NCI-H345 treated with DMSO at 0.1 percent for 48 hours (cell line): ENCODE measurements at regions not wholly inside any gene's neighbourhood (a gene's known extent, or its start where the extent isn't known, plus 50 kb on each side); places are given as distances from the start of the nearest gene placed in this dataset.

ENCODE experiments used
- DNase-seq: peaks from one replicate; lab custom pipeline; 2025; ENCODE audit not compliant: unreplicated experiment; lab: John Stamatoyannopoulos, UW

DNA sequence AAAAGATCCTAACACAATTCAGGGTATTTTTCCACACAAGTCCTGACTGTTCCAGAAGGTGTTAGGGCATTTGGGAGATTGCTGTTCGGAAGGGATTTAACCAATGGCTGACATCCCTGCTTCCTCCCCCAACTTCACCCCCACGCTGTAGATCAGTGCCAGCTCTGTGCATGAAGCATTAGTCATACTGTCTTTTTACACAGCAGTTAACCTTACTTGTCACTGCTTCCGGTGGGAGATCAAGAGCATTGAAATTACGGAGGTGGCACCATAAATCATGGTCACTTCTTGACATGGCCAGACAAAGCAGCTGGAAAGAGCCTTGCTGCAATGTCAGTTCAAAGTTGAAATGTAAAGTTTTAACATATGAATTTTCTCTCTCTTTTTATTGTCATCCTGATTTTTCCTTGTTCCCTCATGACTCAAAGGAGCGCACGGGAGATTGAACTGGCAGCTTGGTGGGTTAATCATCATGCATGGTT is 70.2 kb downstream of the HRH4 start:
- DNase-seq: no peak

DNA sequence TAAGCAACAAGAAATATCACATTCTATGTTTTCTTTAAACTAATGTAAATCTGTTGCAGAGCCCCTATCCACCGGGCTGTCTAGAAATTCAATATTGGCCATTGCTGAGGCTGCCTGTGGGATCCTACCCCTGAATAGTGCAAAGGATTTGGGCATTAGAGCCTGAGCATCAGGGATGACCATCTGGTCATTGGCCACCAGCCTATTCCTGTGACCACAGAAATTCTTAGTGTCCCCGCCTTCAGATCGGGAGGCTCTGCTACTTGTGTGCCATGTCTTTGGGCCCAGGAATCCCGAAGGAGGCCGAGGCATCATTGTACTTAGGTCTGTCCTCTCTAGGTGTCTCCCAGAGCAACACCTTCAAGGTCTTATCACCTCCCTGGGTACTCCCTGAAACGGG is 73.8 kb downstream of the HRH4 start:
- DNase-seq: no peak

DNA sequence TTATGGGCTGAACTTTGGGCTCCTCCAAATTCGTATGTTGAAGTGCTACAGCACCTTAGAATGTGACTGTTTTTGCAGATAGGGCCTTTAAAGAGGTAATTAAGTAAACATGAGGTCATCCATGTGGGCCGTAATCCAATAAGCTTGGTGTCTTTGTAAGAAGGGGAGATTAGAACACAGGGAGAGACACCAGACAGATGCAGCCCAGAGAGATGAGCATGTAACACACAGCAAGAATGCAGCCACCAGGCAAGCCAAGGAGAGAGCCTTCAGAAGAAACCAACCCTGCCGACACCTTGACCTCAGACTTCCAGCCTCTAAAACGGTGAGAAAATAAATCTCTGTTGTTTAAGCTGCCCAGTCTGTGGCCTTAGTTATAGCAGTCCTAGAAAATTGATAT is 74.3 kb downstream of the HRH4 start:
- DNase-seq: no peak

DNA sequence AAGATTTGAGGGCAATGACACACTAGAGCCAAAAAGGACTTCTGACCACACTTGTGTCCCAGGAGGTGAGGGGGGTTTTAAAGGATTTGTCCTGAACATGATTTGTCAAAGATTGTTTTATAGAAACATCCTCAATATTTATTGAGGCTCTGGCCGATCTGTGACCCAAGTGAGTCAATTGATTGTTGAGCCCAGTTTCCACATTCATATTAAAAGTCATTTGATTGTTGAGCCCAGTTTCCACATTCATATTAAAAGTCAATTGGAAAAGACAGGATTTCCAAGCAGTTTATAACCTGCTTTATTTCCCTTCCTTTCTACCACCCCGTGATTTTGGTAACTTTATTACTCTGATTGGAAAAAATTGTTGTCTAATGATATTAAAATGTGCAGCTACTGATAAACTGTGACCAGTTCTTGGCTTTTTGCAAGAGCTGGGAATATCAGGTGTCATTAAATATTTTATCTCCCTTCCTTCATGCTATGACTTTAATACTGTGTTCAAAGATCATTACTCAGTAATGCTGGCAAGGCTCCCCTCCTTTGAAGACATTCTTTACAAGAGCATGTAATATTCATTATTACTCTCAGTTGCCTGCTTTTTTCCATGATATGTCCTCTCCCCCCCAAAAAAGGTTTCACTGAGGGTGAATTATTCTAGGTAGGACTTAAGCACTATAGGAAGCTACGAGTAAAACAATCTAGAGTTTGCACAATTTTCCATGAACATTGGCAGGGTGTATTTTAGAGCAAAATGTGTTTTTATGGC is 75.3 kb downstream of the HRH4 start:
- no peak for DNase-seq

DNA sequence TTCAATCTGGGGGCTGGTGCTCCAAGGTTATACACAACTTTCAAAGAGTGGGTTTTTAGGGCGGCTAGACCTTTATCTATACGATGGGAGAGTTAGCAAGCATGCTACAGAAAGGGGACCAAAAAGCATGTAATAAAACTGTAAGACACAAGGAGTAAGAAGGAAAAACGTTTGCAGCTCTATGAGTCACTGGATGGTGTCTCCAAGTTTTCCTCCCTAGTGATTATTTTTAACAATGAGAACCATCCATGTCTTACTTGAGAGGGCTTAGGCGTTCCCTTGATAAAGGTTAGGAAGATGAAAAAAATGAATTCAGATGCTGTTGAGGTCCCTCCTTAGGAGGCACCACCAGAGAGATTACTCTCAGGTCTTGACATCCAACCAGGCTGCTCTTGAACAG is 75.9 kb downstream of the HRH4 start:
- DNase-seq: no peak

DNA sequence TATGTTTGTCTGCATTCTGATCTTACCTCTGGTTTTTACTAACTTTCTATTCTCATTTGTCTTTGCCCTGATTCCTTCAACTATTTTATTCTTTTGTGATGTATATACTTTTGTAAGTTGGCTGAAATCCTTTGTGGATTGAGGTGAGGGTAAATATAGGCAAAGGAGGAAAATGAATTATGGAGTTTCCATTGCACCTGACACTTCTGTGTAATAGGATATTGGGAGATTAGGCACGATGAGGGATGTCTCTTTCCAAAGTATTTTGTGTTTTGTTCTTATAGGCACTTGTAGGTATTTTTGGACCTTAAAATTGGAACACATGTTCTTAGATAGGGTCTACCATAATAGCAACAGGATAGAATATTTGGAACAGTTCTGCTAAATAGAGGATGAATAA is 76.4 kb downstream of the HRH4 start:
- no peak for DNase-seq

DNA sequence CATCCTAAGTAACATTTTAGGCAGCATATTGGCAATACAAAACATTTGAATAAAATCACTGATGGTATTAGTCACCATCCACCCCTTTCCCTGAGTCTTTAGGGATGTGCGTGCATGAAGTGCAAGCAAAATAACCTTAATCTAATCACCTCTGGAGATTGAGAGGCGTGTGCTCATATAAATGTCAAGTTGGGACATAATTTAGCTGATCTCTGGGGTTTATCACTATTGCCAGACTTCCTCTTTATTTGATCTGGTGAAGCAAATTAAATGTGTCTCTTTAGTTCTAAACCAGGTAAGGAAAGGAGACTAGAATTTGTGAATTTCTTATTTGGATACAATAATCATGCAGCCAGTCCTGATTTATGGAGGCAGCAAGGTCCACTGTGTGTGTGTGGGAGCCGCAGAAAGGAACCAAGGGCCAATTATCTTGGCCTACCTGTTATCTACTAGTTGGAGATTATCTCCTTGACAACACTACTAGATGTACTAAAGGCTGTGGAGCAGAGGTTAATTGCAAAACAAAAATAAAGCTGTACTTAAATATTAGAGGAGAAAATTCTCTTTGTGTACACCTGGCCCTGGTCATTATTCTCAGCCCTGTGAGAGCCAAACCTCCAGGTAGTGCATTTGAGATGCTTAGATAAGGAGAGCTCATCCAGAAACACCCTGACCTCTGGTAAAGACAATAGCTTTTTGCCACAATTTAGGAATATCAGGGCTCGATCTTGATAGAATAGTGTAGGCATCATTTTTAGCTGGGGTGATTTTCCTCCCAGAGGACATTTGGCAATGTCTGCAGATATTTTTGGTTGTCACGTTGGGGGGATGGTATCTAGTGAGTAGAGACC is 78.2 kb downstream of the HRH4 start:
- DNase-seq: no peak

DNA sequence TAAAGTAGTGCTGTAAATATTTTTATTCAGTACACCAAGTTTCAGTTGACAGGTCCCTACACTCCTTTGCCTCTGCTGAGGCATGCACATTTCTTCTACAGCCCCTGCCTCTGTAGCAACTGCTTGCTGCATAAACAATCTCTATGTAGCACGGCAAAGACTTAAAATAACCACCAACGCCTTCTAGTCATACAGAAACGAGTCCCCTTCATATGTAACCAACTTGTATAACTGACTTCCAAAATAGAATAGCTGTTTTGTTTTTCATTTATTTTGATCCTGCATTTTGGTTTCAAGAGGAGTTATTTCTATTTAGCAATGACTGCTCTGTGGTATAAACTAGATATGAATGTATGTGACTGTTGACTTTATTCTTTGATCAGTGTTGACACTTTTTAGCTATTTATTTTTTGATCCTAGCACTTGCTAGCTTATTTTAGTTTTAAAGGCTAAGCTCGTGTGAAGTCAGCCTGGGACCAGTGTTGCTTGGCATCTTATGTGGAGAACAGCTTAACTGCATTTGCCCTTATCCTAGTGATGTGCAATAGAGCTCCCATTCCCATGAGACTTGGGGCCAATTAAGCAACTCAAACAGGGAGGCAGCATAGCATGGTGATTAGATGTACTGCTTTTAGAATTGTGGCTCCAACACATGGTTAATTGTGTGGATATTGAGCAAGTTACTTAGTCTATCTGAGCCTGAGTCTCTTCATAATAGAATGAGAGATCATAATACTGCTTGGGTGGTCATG is 79.6 kb downstream of the HRH4 start:
- DNase-seq: no peak

DNA sequence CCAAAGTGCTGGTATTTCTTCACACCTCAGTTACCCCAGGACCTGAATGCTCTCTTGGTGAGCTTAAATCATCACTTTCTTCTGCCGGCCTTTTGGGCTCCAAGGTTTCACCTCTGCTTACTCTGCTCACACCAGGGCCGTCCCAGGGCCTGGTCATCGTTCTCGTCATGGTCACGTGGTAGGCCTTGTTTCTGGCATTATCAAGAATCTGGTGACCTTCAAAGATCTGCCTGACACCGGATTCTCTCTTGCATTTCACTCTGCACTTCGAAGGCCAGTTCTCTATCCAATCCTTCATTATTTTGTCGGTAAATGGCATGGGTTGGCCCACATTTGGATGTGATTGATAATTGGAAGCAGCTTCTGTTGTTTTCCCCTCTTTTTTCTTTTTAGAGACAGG is 80.5 kb downstream of the HRH4 start:
- DNase-seq: no peak

DNA sequence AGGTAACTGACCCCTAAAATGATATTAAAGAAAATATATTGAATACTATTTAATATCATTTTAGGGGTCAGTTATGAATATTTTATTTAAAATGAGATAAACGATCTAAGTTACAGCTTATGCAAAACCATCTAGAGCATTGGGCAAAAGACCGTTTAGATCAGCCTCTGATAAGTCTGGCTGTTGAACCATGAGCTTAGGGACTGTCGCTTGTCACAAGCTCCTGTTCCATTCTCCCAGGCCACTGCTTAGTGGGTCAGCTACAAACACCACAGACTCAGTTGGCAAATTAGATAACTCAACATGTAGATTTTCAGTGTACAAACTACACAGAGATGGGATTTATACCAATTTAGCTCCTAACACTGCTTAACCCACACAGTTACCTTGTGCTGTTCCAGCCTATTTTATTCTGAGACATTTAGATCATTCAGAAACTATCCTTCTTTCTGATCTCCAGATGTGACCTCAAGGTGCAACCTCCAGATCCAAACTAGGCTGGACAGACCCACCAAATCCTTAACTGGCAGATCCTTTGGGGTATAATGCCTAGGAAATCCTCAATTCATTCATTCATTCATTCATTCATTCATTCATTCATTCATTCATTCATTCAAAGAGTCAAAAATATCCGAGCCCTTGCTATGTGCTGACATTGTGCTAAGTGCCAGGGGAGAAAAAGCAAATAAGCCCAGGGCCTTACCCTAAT is 82.8 kb downstream of the HRH4 start:
- no peak for DNase-seq

DNA sequence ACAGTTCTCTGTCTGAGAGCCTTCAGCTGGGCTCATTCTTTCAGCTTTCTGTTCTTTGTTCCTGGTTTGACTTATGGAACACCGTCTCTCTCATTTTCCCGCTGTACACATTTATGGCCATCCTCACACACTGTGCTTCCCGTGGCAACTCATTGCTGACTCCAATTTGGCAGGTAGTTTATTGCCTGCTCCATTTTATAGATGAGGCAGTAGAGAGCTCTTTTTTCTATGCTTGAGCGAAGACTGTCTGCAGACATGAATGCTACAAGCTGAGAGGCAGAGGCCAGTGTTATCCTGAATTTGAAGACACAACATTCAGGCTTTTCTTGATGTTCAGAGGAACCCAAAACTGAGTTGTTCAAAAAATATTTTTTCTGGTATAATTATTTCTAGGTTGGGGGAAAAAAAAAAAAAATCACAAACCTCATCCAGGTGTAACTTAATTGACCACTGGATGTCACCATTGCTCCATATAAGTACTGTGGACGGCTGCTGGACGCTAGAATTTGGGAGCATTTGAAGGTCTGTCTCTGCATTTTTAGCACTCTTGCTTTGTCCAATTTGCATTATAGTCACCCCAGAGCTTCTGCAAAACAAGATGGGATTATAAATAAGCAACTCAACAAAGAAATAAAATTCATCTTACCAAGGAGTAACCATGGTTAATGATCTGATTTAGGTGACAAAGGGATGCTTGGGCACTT is 83.5 kb downstream of the HRH4 start:
- peak; percentile 19 for DNase-seq

DNA sequence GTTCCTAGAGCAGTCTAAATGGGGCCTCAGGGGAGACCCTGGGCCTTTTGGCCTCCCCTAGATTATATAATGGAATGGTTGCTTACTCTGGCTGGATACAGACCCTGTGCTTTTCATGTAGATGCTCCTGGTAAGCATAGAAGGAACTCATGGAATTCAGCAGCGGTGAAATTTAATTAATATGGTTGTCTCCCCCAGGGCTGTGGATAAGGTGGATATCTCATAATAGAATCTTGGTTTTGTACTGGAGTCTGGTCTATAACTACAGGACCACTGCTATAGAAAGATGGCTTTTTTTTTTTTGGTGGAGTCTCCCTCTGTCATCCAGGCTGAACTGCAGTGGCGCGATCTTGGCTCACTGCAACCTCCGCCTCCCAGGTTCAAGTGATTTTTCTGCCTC is 84.5 kb downstream of the HRH4 start:
- no peak for DNase-seq

DNA sequence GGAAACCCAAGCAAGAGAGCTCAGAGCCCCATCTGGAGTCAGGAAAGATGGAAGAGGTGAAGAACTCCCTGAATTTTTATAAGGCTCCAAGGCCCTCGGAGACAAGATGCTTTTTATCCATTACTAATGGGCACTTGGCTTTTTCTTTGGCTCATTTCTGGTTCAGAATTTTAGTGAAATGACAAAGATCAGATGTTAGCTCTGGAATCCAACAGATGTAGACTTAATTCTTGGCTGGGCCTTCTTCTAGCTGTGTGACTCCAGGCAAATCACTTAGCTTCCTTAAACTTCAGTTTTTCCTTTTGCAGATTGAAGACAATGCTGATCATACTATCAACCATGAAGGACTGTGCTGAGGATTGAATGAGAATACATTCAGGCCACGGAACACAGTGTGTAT is 85.2 kb downstream of the HRH4 start:
- DNase-seq: no peak

DNA sequence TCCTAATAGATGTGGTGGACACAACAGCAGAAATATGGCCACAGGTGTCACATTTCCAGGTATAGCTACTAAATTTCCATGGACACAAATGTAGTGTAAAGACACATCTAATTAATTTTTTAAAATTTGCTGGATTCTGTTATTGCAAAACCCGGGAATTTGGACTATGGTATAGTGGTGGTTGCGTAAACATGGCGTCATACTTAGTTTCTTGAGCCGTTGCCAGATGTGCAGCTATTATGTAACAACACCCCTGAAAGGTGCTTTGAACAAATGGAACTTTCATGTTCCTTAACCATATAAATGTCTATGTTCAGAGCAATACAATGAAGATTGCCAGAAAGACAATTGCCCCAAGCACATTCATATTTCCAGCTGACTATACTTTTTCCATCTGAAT is 85.9 kb downstream of the HRH4 start:
- no peak for DNase-seq

DNA sequence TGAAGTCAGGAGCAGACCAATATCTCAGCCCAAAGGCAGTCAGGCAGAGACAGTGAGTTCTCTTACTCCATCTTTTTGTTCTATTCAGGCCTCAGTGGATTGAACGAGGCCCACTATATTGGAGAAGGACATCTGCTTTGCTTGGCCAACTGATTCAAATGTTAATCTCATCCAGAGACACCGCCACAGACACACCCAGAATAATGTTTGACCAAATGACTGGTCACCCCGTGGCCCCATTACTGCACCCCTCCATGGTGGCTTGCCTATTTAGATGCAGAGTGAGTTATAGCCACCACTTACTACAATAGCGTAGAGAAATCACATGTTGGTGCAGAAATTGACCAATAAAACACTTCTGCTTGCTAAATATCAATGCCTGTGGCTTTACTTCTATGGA is 88.1 kb downstream of the HRH4 start:
- no peak for DNase-seq

DNA sequence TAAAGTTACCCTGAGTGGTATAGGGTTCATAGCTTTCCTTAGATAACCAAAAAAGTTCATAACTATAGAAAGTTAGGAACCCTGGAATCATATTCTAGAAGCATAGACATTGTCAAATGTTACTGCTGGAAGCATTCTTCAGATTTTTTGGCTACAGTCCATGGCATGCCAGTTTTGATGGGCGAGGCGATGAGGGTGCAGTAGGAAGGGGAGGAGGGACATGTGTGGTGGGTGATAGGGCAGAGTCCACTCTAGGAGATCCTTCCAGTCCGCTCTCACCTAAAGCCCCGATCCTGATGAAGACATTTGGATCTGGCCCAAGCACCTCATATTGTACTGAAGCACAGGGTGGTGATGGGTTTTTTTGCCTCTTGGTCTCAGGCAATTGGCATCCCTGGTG is 91.8 kb downstream of the HRH4 start:
- DNase-seq: no peak

DNA sequence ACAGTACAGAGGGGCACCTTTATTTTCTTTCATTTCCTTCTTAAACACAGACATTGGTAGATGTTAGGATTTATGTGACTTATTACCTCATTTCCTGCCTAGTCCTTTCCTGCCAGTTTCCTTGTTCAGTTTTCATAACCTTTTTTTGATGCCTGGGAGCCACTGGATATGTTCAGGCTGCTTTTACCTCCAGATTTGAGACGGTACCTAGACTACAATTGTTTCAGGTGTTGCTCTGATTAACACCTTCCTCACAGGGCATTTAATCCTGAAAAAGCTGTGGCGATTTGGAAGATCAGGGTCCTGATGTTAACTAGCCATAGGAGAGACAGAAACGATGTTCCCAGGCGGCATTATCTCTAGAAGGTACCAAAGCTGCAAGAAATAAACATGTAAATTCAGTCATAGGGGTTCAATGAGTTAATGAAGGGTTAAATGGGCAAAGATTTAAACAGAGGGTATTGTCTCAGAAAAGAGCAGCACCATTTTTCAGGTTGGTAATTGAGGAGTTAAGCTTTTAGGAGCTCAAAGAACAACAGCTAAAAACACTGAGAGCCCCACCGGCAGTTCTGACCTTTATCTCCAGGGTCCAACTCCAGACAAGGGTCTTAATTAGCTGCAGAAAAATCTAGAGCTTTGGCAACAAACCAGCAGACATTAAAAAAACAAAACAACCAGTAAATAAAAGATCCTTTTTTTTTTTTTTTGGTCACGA is 93.3 kb downstream of the HRH4 start:
- DNase-seq: no peak

DNA sequence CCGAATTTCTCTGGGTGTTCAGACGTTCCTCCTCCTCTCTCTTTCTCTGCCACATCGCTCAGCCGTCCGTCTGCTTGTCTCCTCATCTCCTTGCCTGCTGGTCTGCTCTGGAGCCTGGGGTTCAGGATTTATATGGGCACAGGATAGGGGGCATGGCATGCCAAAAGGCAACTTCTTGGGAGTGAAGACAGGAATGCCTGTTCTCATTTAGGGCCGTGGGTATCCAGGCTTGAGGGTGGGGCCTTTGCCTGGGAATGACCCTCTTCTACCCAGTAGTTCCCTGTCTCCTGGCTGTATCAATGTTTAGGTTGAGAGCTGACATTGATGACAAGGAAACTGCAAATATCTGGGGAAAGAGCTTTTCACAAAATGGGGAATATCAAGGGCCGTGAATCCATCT is 98.0 kb downstream of the HRH4 start:
- no peak for DNase-seq

DNA sequence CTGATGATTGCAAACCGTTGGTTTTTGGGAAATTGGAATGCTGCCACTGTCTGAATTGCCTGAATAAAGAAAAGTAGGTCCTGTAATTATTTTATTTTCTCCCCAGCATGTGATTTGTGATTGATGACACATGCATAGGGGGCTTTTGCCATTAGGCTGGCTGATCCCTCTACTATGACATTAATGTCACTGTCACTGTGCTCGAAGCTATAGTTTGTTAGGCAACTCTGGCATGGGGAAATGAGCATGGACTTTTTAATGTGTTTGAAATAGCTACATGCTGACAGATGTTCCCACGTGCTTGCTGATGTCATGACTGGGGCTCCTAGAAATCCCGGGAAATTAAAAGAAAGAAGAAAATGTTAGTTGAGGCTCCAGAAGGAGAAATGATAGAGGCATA is 99.1 kb downstream of the HRH4 start:
- no peak for DNase-seq

DNA sequence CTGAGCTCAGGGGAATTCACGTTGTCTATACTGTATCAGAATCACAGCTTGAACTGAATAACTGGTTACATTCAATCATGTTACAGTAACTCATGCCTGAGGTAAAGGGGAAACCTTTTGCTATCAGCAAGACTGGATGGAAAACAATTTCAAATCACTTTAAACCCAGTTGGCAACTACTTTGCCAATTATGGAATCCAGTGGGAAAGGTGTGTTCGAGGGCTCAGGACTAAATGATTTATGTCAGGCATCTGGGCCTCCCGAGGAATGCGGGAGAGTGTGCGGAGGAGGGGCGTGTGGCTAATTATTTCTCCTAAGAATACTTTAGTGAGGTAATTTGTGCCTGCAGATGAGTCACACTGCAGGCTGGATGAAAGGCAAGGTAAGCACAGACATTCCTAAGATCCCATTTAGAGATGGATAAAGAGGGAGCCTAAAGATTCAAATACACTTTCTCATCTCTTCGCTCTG is 100.1 kb downstream of the HRH4 start:
- DNase-seq: no peak
